CD14-positive monocyte (primary cell): ENCODE measurements at regions not wholly inside any gene's neighbourhood (a gene's known extent, or its start where the extent isn't known, plus 50 kb on each side); places are given as distances from the start of the nearest gene placed in this dataset.

ENCODE experiments used
- DNase-seq, 3 donors: peaks; one replicate each; pipeline ENCODE4 v3.0.0-alpha.2; 2011 to 2022
- H2AFZ ChIP-seq: 2 replicates; pipeline ENCODE4 v1.6.0; 2012; ENCODE audit warnings: mild to moderate bottlenecking, low read depth, low read length, inconsistent platforms; ENCODE audit not compliant: insufficient read depth, poor library complexity, severe bottlenecking
- H3K27ac ChIP-seq, 2 donors: 1 replicate in 1 of 2; 2 replicates in 1 of 2; pipeline ENCODE4 v1.5.1; 2012 to 2013; ENCODE audit warnings: low read length in 2 of 2, control low read depth in 1 of 2, inconsistent platforms in 1 of 2, low read depth in 1 of 2, mild to moderate bottlenecking in 1 of 2
- H3K27me3 ChIP-seq, 2 donors: one replicate each; pipeline versions ENCODE4 v1.6.0 to v1.6.1; 2011 to 2013; ENCODE audit warnings: low read length in 2 of 2; ENCODE audit not compliant: control insufficient read depth in 2 of 2, insufficient read depth in 2 of 2
- H3K36me3 ChIP-seq, 2 donors: replicated peaks in 1 of 2; 1 replicate in 1 of 2; 2 replicates in 1 of 2; pipeline versions ENCODE4 v1.5.1 to v1.6.1; 2012 to 2013; ENCODE audit warnings: low read length in 2 of 2, control low read depth in 1 of 2, inconsistent platforms in 1 of 2, mild to moderate bottlenecking in 1 of 2; ENCODE audit not compliant: insufficient read depth in 2 of 2, control insufficient read depth in 1 of 2
- H3K4me1 ChIP-seq, 2 donors: 1 replicate in 1 of 2; 2 replicates in 1 of 2; pipeline versions ENCODE4 v1.5.1 to v1.6.1; 2012 to 2013; ENCODE audit warnings: low read length in 2 of 2, control low read depth in 1 of 2, inconsistent platforms in 1 of 2, mild to moderate bottlenecking in 1 of 2, moderate library complexity in 1 of 2; ENCODE audit not compliant: insufficient read depth in 2 of 2, control insufficient read depth in 1 of 2
- H3K4me2 ChIP-seq: replicated peaks from 2 replicates; pipeline ENCODE3; 2012; ENCODE audit warnings: low read length, moderate library complexity, mild to moderate bottlenecking; ENCODE audit not compliant: poor library complexity, severe bottlenecking; ENCODE audit errors: extremely low read depth
- H3K4me3 ChIP-seq, 3 experiments: fragments of 200-600 bp in 1 of 3; sonication (generic) in 1 of 3; replicated peaks in 1 of 3; 1 replicate in 2 of 3; 2 replicates in 1 of 3; pipeline ENCODE4 v1.5.1; 2011 to 2013; ENCODE audit warnings: low read length in 3 of 3, mild to moderate bottlenecking in 3 of 3, control low read depth in 2 of 3, low read depth in 2 of 3, inconsistent platforms in 1 of 3, moderate library complexity in 1 of 3
- H3K79me2 ChIP-seq: 2 replicates; pipeline ENCODE4 v1.6.0; 2012; ENCODE audit warnings: mild to moderate bottlenecking, control low read depth, inconsistent platforms, low read length, moderate library complexity; ENCODE audit not compliant: insufficient read depth
- H3K9ac ChIP-seq: 2 replicates; pipeline ENCODE4 v1.6.0; 2017; ENCODE audit warnings: low read length, mild to moderate bottlenecking; ENCODE audit not compliant: insufficient read depth, poor library complexity, severe bottlenecking
- H3K9me3 ChIP-seq, 2 donors: replicated peaks in 1 of 2; 1 replicate in 1 of 2; 2 replicates in 1 of 2; pipeline versions ENCODE4 v1.5.1 to v1.6.1; 2012 to 2013; ENCODE audit warnings: low read length in 2 of 2, control low read depth in 1 of 2; ENCODE audit not compliant: control insufficient read depth in 1 of 2, insufficient read depth in 1 of 2
- H4K20me1 ChIP-seq: 2 replicates; pipeline ENCODE4 v1.6.0; 2012; ENCODE audit warnings: mild to moderate bottlenecking, low read length, control low read depth, moderate library complexity; ENCODE audit not compliant: insufficient read depth
- H3K27ac Mint-ChIP-seq, 7 donors: one replicate each; pipeline ENCODE4 v1.8.0; 2020; ENCODE audit warnings: mild to moderate bottlenecking in 7 of 7, mixed read lengths in 7 of 7, moderate library complexity in 6 of 7, inconsistent platforms in 2 of 7
- H3K27me3 Mint-ChIP-seq, 3 donors: one replicate each; pipeline ENCODE4 v1.8.0; 2021 to 2022; ENCODE audit warnings: low read depth in 3 of 3, mild to moderate bottlenecking in 3 of 3, mixed read lengths in 3 of 3, moderate library complexity in 3 of 3, inconsistent platforms in 1 of 3
- H3K36me3 Mint-ChIP-seq, 2 donors: one replicate each; pipeline ENCODE4 v1.8.0; 2020; ENCODE audit warnings: mixed read lengths in 2 of 2, inconsistent platforms in 1 of 2, mild to moderate bottlenecking in 1 of 2
- H3K4me1 Mint-ChIP-seq: one replicate; pipeline ENCODE4 v1.8.0; 2020; ENCODE audit warnings: mild to moderate bottlenecking, mixed read lengths
- H3K4me3 Mint-ChIP-seq, 2 donors: one replicate each; pipeline ENCODE4 v1.8.0; 2020; ENCODE audit warnings: mild to moderate bottlenecking in 2 of 2, mixed read lengths in 2 of 2, moderate library complexity in 1 of 2
- H3K9me3 Mint-ChIP-seq, 7 donors: one replicate each; pipeline ENCODE4 v1.8.0; 2020 to 2022; ENCODE audit warnings: mixed read lengths in 7 of 7, mild to moderate bottlenecking in 6 of 7, moderate library complexity in 6 of 7, inconsistent platforms in 2 of 7
- CTCF ChIP-seq: fragments of 200-600 bp; IDR thresholded peaks from one replicate; pipeline ENCODE4 v1.8.0; 2022; ENCODE audit warnings: antibody characterized with exemption, mild to moderate bottlenecking
- WGBS: methylation state at CpG from one replicate; pipeline ENCODE4 v1.1.5; 2013; ENCODE audit warnings: missing lambda C conversion rate; ENCODE audit not compliant: insufficient coverage; 5-methylcytosine and 5-hydroxymethylcytosine counted together
- intact Hi-C, 2 donors: fragments of 100-400 bp; cut with micrococcal nuclease; formaldehyde crosslinking; loops; one replicate each; pipeline versions ENCODE4 v1.15.0 to v1.15.1; 2023

- no peaks in the 10 kb centered on the region for H4K20me1 ChIP-seq
- H3K4me1 Mint-ChIP-seq: peaks cover 9% of the 10 kb centered on the region
- H3K9ac ChIP-seq: no peak overlapping the region
- WGBS: 92% methylated on average over 15 of the region's 21 CpGs
- no peak overlapping the region for H3K27ac Mint-ChIP-seq
- H3K27me3 Mint-ChIP-seq: peaks cover 12 to 16% (median 16%) of the 10 kb centered on the region in 3 donors
- peaks cover 0 to 3% of the 10 kb centered on the region in 2 donors for H3K27me3 ChIP-seq
- DNase-seq: no peak
- peaks cover 0 to 5% (median under 1%) of the 10 kb centered on the region in 7 donors for H3K9me3 Mint-ChIP-seq
- no peak for TF ChIP-seq CTCF
- no peak overlapping the region for H3K4me2 ChIP-seq
- no peaks in the 10 kb centered on the region for H3K36me3 Mint-ChIP-seq
- no peak overlapping the region for H3K27ac ChIP-seq
- no peaks in the 10 kb centered on the region for H3K36me3 ChIP-seq
- H3K4me3 Mint-ChIP-seq: no peak overlapping the region
- H3K79me2 ChIP-seq: no peaks in the 10 kb centered on the region
- no peak overlapping the region for H3K4me3 ChIP-seq
- H3K9me3 ChIP-seq: no peaks in the 10 kb centered on the region
- no peaks in the 10 kb centered on the region for H3K4me1 ChIP-seq
- H2AFZ ChIP-seq: no peak overlapping the region
- intact Hi-C loops: no loop called here
Measured at GRCh38 chr22:48079505-48080290, 1317.2 kb downstream of the TBC1D22A start.

- Mint-ChIP-seq H3K36me3 (no peaks in the 10 kb centered on the region), H3K4me1 (peaks cover under 1% of the 10 kb centered on the region), H3K27ac (no peak overlapping the region), H3K4me3 (no peak overlapping the region), H3K9me3 (peaks cover 0 to 5% (median 0%) of the 10 kb centered on the region in 7 donors), H3K27me3 (peaks cover 9 to 17% (median 14%) of the 10 kb centered on the region in 3 donors)
- no peak for DNase-seq
- intact Hi-C loops: no loop called here
- no peak overlapping the region for H3K4me2 ChIP-seq
- no peak overlapping the region for H2AFZ ChIP-seq
- WGBS: 72% methylated on average over 5 of the region's 5 CpGs
- no peaks in the 10 kb centered on the region for H3K79me2 ChIP-seq
- no peaks in the 10 kb centered on the region for H3K4me1 ChIP-seq
- H3K4me3 ChIP-seq: no peak overlapping the region
- TF ChIP-seq CTCF: no peak
- peaks cover 0 to under 1% of the 10 kb centered on the region in 2 donors for H3K27me3 ChIP-seq
- no peaks in the 10 kb centered on the region for H3K36me3 ChIP-seq
- no peaks in the 10 kb centered on the region for H4K20me1 ChIP-seq
- no peak overlapping the region for H3K27ac ChIP-seq
- no peak overlapping the region for H3K9ac ChIP-seq
- no peaks in the 10 kb centered on the region for H3K9me3 ChIP-seq
Measured at GRCh38 chr22:48078825-48079224, 1316.4 kb downstream of the TBC1D22A start.
